ENCODE measurements at regions not wholly inside any gene's neighbourhood (a gene's known extent, or its start where the extent isn't known, plus 50 kb on each side); places are given as distances from the start of the nearest gene placed in this dataset.
"Not testable (repeated sequence)": the region's sequence is repeated elsewhere in the genome, so short reads cannot be mapped to it uniquely, and the experiment has no call there.

DNA sequence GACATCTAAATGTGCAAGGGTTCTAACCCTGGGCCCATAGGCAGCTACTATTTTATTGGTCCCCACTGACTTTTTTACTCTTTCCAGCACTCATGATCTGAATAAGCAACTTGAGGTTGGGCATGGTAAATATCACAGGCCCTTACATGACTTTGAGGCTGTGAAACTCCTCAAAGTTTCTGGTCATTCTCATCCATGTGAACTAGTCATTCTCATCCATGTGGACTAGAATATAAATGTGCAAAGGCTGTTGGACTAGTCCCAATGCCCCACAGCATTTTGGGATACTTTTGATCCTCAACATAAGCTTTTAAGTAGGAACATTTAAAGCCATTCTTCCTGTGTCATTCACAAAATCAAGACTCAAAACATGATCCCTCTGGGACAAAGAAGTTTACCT lies 290.7 kb upstream of the PPARGC1A start:
- CTCF ChIA-PET = no interaction called here
- H3K36me3 Mint-ChIP-seq (ENCODE audit: insufficient read depth, unreplicated experiment) = no peaks in the 10 kb centered on the region
- POLR2A ChIA-PET = no interaction called here
- Histone ChIP-seq H3K4me3 (ENCODE audit: low read depth, low read length) (no peak overlapping the region), H3K36me3 (ENCODE audit: control insufficient read depth, insufficient read depth, low read length) (no peaks in the 10 kb centered on the region), H3K9me3 (no peaks in the 10 kb centered on the region), H3K4me1 (no peaks in the 10 kb centered on the region), H3K27me3 (replicated peaks; ENCODE audit: control insufficient read depth, insufficient read depth, low read length) (no peaks in the 10 kb centered on the region)
- no TSS peak for BruUV-seq (replicated peaks)
- no peaks in the 10 kb centered on the region for H3K4me1 Mint-ChIP-seq (ENCODE audit: low read depth, unreplicated experiment)
- TF ChIP-seq, protein P1, sequence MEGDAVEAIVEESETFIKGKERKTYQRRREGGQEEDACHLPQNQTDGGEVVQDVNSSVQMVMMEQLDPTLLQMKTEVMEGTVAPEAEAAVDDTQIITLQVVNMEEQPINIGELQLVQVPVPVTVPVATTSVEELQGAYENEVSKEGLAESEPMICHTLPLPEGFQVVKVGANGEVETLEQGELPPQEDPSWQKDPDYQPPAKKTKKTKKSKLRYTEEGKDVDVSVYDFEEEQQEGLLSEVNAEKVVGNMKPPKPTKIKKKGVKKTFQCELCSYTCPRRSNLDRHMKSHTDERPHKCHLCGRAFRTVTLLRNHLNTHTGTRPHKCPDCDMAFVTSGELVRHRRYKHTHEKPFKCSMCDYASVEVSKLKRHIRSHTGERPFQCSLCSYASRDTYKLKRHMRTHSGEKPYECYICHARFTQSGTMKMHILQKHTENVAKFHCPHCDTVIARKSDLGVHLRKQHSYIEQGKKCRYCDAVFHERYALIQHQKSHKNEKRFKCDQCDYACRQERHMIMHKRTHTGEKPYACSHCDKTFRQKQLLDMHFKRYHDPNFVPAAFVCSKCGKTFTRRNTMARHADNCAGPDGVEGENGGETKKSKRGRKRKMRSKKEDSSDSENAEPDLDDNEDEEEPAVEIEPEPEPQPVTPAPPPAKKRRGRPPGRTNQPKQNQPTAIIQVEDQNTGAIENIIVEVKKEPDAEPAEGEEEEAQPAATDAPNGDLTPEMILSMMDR (IDR thresholded peaks at IDR 0.05; ENCODE audit: insufficient read depth in 1 of 2, low read depth in 1 of 2, low read length in 1 of 2, severe bottlenecking in 1 of 2, unreplicated experiment in 1 of 2) = no peak
- H3K27me3 Mint-ChIP-seq (ENCODE audit: insufficient read depth, unreplicated experiment) = peaks cover 10% of the 10 kb centered on the region
- no peak overlapping the region for H3K4me3 Mint-ChIP-seq (ENCODE audit: unreplicated experiment)
- H3K9me3 Mint-ChIP-seq (ENCODE audit: unreplicated experiment) = peaks cover 11% of the 10 kb centered on the region
- intact Hi-C loops (cut with micrococcal nuclease; ENCODE audit: unreplicated experiment) = no loop called here
- no peak overlapping the region for H3K27ac Mint-ChIP-seq (ENCODE audit: unreplicated experiment)
- no peak for DNase-seq

DNA sequence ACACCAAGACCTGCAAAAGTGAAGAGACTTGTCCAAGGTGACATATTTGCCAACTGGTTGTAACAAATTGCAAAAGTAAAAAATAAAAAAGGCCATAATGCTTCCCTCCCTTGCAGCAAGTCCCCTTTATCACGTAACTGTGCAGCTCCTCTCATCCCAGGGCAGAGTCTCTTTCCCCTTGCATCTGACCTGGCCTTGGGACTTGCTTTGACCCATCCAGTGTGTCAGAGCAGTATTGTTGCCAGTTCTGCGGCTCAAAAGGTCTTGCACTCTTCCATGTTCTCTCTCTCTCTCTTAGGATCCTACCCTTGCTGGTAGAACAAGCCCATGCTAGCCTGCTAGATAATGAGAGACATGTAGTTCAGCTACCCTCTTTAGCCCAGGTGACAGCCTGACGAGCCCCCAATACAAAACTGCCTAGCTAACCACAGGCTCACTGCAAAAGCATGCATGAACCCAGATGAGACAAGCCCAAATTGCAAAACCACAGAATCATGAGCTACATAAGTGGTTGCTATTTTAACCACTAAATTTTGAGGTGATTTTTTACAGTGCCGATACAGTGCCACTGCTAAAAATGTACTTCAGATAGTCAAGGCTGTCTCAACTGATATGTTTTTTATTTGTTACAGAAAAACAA lies 289.5 kb upstream of the PPARGC1A start:
- POLR2A ChIA-PET = no interaction called here
- intact Hi-C loops (cut with micrococcal nuclease; ENCODE audit: unreplicated experiment) = no loop called here
- no peak overlapping the region for H3K4me3 Mint-ChIP-seq (ENCODE audit: unreplicated experiment)

DNA sequence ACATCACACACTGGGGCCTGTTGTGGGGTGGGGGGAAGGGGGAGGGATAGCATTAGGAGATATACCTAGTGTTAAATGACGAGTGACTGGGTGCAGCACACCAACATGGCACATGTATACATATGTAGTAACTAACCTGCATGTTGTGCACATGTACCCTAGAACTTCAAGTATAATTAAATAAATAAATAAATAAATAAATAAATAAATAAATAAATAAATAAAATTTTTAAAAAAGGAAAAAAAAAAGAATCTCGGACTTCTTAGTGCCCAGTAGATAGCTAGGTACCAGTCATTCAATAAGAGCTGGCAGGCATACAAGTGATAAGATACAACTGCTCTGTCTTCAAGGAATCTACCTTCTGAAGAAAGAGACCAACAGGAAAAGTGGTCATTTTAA lies 287.6 kb upstream of the PPARGC1A start:
- H3K9me3 ChIP-seq; H3K36me3 Mint-ChIP-seq (ENCODE audit: insufficient read depth, unreplicated experiment); H3K4me1 ChIP-seq; H3K27ac Mint-ChIP-seq (ENCODE audit: unreplicated experiment); H3K4me3 ChIP-seq (ENCODE audit: low read depth, low read length); POLR2A ChIA-PET; DNase-seq; H3K27me3 ChIP-seq (replicated peaks; ENCODE audit: control insufficient read depth, insufficient read depth, low read length); H3K36me3 ChIP-seq (ENCODE audit: control insufficient read depth, insufficient read depth, low read length); H3K27me3 Mint-ChIP-seq (ENCODE audit: insufficient read depth, unreplicated experiment); H3K4me3 Mint-ChIP-seq (ENCODE audit: unreplicated experiment); BruUV-seq (replicated peaks); CTCF ChIA-PET; intact Hi-C loops (cut with micrococcal nuclease; ENCODE audit: unreplicated experiment); H3K4me1 Mint-ChIP-seq (ENCODE audit: low read depth, unreplicated experiment): not testable (repeated sequence)
- peaks cover 13% of the 10 kb centered on the region for H3K9me3 Mint-ChIP-seq (ENCODE audit: unreplicated experiment)

More for the DNA sequence above, 289.5 kb upstream of the PPARGC1A start:
- H3K27ac Mint-ChIP-seq (ENCODE audit: unreplicated experiment) = no peak overlapping the region
- Histone ChIP-seq H3K4me1 (no peaks in the 10 kb centered on the region), H3K27me3 (replicated peaks; ENCODE audit: control insufficient read depth, insufficient read depth, low read length) (no peaks in the 10 kb centered on the region), H3K9me3 (no peaks in the 10 kb centered on the region), H3K4me3 (ENCODE audit: low read depth, low read length) (no peak overlapping the region), H3K36me3 (ENCODE audit: control insufficient read depth, insufficient read depth, low read length) (no peaks in the 10 kb centered on the region)
- BruUV-seq (replicated peaks) = no TSS peak
- TF ChIP-seq, protein P1 (IDR thresholded peaks at IDR 0.05; ENCODE audit: insufficient read depth in 1 of 2, low read depth in 1 of 2, low read length in 1 of 2, severe bottlenecking in 1 of 2, unreplicated experiment in 1 of 2) = no peak
- peaks cover 13% of the 10 kb centered on the region for H3K9me3 Mint-ChIP-seq (ENCODE audit: unreplicated experiment)
- H3K4me1 Mint-ChIP-seq (ENCODE audit: low read depth, unreplicated experiment) = no peaks in the 10 kb centered on the region
- no peak for DNase-seq
- CTCF ChIA-PET = no interaction called here
- H3K27me3 Mint-ChIP-seq (ENCODE audit: insufficient read depth, unreplicated experiment) = peaks cover 6% of the 10 kb centered on the region
- no peaks in the 10 kb centered on the region for H3K36me3 Mint-ChIP-seq (ENCODE audit: insufficient read depth, unreplicated experiment)

DNA sequence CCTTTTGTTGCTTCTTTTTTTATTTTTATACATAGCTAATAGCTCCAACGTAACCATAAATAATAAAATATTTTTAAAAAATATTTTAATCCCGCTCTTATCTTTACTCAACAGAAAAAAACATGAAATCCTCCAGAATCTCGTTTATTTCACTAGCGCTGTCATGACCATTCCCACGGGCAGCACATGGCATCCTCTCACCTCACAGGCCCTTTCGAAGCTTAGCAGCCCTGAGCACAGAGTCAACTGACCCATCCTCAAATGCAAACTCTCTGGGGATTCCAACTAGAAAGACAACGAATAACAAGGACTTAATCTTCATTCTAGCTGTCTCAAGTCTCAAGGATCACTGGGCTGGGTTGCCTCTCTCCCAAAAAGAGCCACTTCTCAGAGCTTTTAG lies 285.9 kb upstream of the PPARGC1A start:
- ChIA-PET CTCF (no interaction called here), POLR2A (interaction anchor here (0.6 kb wide), 1 partner anchor 714 kb away, joined by 5 read pairs; no protein-coding TSS in a partner anchor)
- Mint-ChIP-seq H3K9me3 (ENCODE audit: unreplicated experiment) (peaks cover 13% of the 10 kb centered on the region), H3K4me1 (ENCODE audit: low read depth, unreplicated experiment) (no peaks in the 10 kb centered on the region), H3K4me3 (ENCODE audit: unreplicated experiment) (no peak overlapping the region), H3K27ac (ENCODE audit: unreplicated experiment) (no peak overlapping the region), H3K27me3 (ENCODE audit: insufficient read depth, unreplicated experiment) (peaks cover 3% of the 10 kb centered on the region), H3K36me3 (ENCODE audit: insufficient read depth, unreplicated experiment) (no peaks in the 10 kb centered on the region)
- Histone ChIP-seq H3K9me3 (no peaks in the 10 kb centered on the region), H3K4me1 (no peaks in the 10 kb centered on the region), H3K36me3 (ENCODE audit: control insufficient read depth, insufficient read depth, low read length) (no peaks in the 10 kb centered on the region), H3K27me3 (replicated peaks; ENCODE audit: control insufficient read depth, insufficient read depth, low read length) (no peaks in the 10 kb centered on the region), H3K4me3 (ENCODE audit: low read depth, low read length) (no peak overlapping the region)
- BruUV-seq (replicated peaks) = no TSS peak
- TF ChIP-seq, protein P1 (IDR thresholded peaks at IDR 0.05; ENCODE audit: insufficient read depth in 1 of 2, low read depth in 1 of 2, low read length in 1 of 2, severe bottlenecking in 1 of 2, unreplicated experiment in 1 of 2) = no peak
- DNase-seq = no peak
- intact Hi-C loops (cut with micrococcal nuclease; ENCODE audit: unreplicated experiment) = no loop called here
